Spleen (tissue), 11 donors: ENCODE measurements at regions not wholly inside any gene's neighbourhood (a gene's known extent, or its start where the extent isn't known, plus 50 kb on each side); places are given as distances from the start of the nearest gene placed in this dataset.

Experiments used
- DNase-seq: peaks from one replicate; pipeline ENCODE4 v3.0.0-alpha.2; 2020
- H3K27ac ChIP-seq, 8 donors: fragments of 200-600 bp; sonication (generic) in 7 of 8; 1 replicate in 4 of 8; 2 replicates in 4 of 8; pipeline versions ENCODE4 v1.5.0 to v1.8.0; 2016 to 2021; ENCODE audit warnings: inconsistent platforms in 4 of 8, mild to moderate bottlenecking in 4 of 8, moderate library complexity in 1 of 8
- H3K27me3 ChIP-seq, 7 donors: fragments of 200-600 bp; sonication (generic) in 6 of 7; replicated peaks in 1 of 7; 1 replicate in 4 of 7; 2 replicates in 3 of 7; pipeline versions ENCODE4 v1.5.0 to v1.8.0; 2016 to 2021; ENCODE audit warnings: inconsistent platforms in 3 of 7, mild to moderate bottlenecking in 1 of 7
- H3K36me3 ChIP-seq, 6 donors: fragments of 200-600 bp; sonication (generic) in 5 of 6; 1 replicate in 4 of 6; 2 replicates in 2 of 6; pipeline versions ENCODE4 v1.5.0 to v1.8.0; 2016 to 2021; ENCODE audit warnings: inconsistent platforms in 2 of 6
- H3K4me1 ChIP-seq, 6 donors: fragments of 200-600 bp; sonication (generic) in 5 of 6; 1 replicate in 3 of 6; 2 replicates in 3 of 6; pipeline versions ENCODE4 v1.5.0 to v1.8.0; 2016 to 2021; ENCODE audit warnings: inconsistent platforms in 3 of 6
- H3K4me3 ChIP-seq, 8 donors: fragments of 200-600 bp; sonication (generic) in 7 of 8; 1 replicate in 4 of 8; 2 replicates in 4 of 8; pipeline versions ENCODE4 v1.5.0 to v1.8.0; 2016 to 2021; ENCODE audit warnings: inconsistent platforms in 4 of 8, mild to moderate bottlenecking in 4 of 8, moderate library complexity in 2 of 8
- H3K9me3 ChIP-seq, 8 donors: fragments of 200-600 bp; sonication (generic) in 7 of 8; 1 replicate in 4 of 8; 2 replicates in 4 of 8; pipeline versions ENCODE4 v1.5.0 to v1.8.0; 2016 to 2021; ENCODE audit warnings: inconsistent platforms in 4 of 8
- CTCF ChIP-seq, 11 experiments: fragments of 200-600 bp in 7 of 11; fragments of 450-650 bp in 4 of 11; sonication (generic) in 4 of 11; IDR thresholded peaks in 8 of 11; conservative IDR thresholded peaks in 3 of 11; 1 replicate in 7 of 11; 2 replicates in 4 of 11; pipeline versions ENCODE4 v1.4.0 to v1.8.0; 2016 to 2021; ENCODE audit warnings: antibody characterized with exemption in 11 of 11, inconsistent platforms in 4 of 11, mild to moderate bottlenecking in 1 of 11
- POLR2A ChIP-seq, 3 donors: fragments of 450-650 bp; IDR thresholded peaks; one replicate each; pipeline ENCODE4 v1.5.1; 2017; ENCODE audit warnings: antibody characterized with exemption in 3 of 3, mild to moderate bottlenecking in 1 of 3
- POLR2AphosphoS5 ChIP-seq, 3 donors: sonication (generic); formaldehyde crosslinking; IDR thresholded peaks; one replicate each; pipeline ENCODE4 v1.5.1; 2017; ENCODE audit warnings: antibody characterized with exemption in 3 of 3
- WGBS, 5 donors: extraction: QIAGEN DNeasy Blood & Tissue Kit in 3 of 5; methylation state at CpG; one replicate each; pipeline versions ENCODE4 v1.1.5 to v1.1.7; 2013 to 2018; 5-methylcytosine and 5-hydroxymethylcytosine counted together
- intact Hi-C: fragments of 100-400 bp; cut with DNase I; formaldehyde crosslinking; loops from one replicate; pipeline ENCODE4 v1.15.0; 2023; ENCODE audit warnings: low total_unique reads
- donor health status: healthy with polysubstance abuse.
- donor health status: DM: no; HTN: no; CAD: no; lungs with moderate emphysema.
- donor health status: DM: no; HTN: no; CAD: no.
- donor health status: Bipolar disorder and iron deficiency.
- donor health status: healthy.
- donor health status: DM: no; HTN: no; CAD: no.
- donor health status: DM: yes; HTN: yes; CAD: no.

DNA sequence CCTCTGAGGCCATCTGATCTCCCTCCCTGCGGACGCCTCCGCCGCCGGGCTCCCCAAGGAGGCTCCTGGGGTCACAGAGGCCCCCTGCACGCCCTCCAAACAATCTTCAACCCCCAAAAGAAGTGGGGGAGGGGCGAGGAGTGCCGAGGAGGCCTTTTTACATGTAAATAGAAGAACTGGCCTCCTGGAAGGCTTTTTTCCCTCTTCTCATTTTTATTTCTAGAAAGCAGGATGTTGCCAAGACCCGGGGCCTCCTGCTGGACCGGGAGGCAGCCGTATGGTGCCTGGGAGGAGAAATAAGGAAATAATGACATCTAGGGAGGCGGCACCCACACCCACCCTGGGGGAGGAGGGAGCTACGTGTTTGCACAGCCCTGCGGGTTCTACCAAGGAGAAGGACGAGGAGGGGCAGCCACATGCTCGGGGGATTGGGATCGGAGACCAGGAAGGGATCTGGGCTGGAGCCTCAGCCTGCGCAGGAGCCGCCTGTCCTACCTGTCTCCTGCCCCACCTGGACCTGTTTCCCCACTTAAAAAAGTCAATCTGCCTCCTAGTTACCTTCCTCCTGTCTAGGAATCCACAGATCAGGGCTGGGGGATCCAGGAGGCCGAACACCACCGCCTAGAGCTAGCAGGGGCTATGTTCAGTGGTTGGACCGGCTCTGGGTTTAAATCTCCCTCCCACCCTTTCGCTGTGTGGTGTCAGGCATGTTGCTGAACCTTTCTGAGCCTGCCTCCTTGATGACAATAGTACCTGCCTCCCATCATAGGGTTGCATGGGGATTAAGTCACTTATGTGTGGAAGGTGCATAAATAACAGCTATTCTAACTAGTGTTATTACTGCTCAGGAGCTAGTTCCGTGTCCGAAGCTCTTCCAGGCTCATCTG is 175.7 kb upstream of the GSE1 start:
- Histone ChIP-seq H3K4me3 (no peak overlapping the region), H3K9me3 (no peaks in the 10 kb centered on the region), H3K36me3 (no peaks in the 10 kb centered on the region), H3K4me1 (peaks cover 0 to 19% (median 6%) of the 10 kb centered on the region in 6 donors), H3K27ac (peak overlapping the region in 6 of 8 donors; percentile 22 to 63 (median 54)), H3K27me3 (no peaks in the 10 kb centered on the region)
- intact Hi-C loops, result no loop called here
- 55 to 65% (median 59%) methylated on average over 25 of the region's 25 CpGs for WGBS, 5 donors
- no peak for TF ChIP-seq POLR2A (IDR thresholded peaks at IDR 0.05)
- no peak for TF ChIP-seq POLR2AphosphoS5 (IDR thresholded peaks at IDR 0.05)
- TF ChIP-seq CTCF (IDR thresholded peaks at IDR 0.05 in 8 of 11, conservative IDR thresholded peaks at IDR 0.05 in 3 of 11), result no peak
- no peak for DNase-seq

GRCh38 chr16:85438981-85439685 is 174.0 kb upstream of the GSE1 start:
- Histone ChIP-seq H3K36me3 (no peaks in the 10 kb centered on the region), H3K4me1 (peaks cover 0 to 19% (median 6%) of the 10 kb centered on the region in 6 donors), H3K9me3 (no peaks in the 10 kb centered on the region), H3K27me3 (no peaks in the 10 kb centered on the region), H3K27ac (no peak overlapping the region), H3K4me3 (no peak overlapping the region)
- 76 to 84% (median 79%) methylated on average over 7 to 14 of the region's 14 CpGs for WGBS, 5 donors
- TF ChIP-seq POLR2AphosphoS5 (IDR thresholded peaks at IDR 0.05) (no peak), POLR2A (IDR thresholded peaks at IDR 0.05) (no peak)
- intact Hi-C loops, result no loop called here
- no peak for DNase-seq

- peaks cover 0 to 27% (median 8%) of the 10 kb centered on the region in 6 donors for H3K4me1 ChIP-seq
Measured at GRCh38 chr16:85440744-85441143, 172.4 kb upstream of the GSE1 start.

More at GRCh38 chr16:85440744-85441143, 172.4 kb upstream of the GSE1 start:
- intact Hi-C loops, result no loop called here
- Histone ChIP-seq H3K27ac (no peak overlapping the region), H3K27me3 (no peaks in the 10 kb centered on the region), H3K36me3 (no peaks in the 10 kb centered on the region), H3K9me3 (no peaks in the 10 kb centered on the region), H3K4me3 (no peak overlapping the region)
- TF ChIP-seq POLR2A (IDR thresholded peaks at IDR 0.05) (no peak), POLR2AphosphoS5 (IDR thresholded peaks at IDR 0.05) (no peak), CTCF (IDR thresholded peaks at IDR 0.05 in 8 of 11, conservative IDR thresholded peaks at IDR 0.05 in 3 of 11) (no peak)
- DNase-seq, result no peak
- 93 to 96% (median 94%) methylated on average over 8 to 16 of the region's 16 CpGs for whole genome bisulfite sequencing, 5 donors
